ENCODE measurements at regions not wholly inside any gene's neighbourhood (a gene's known extent, or its start where the extent isn't known, plus 50 kb on each side); places are given as distances from the start of the nearest gene placed in this dataset.

- TF ChIP-seq CTCF (IDR thresholded peaks at IDR 0.05) (no peak), POLR2A (IDR thresholded peaks at IDR 0.05) (no peak)
Observed at GRCh38 chr3:139104062-139104461, 59.4 kb upstream of the PRR23C start.
